ENCODE measurements at regions not wholly inside any gene's neighbourhood (a gene's known extent, or its start where the extent isn't known, plus 50 kb on each side); places are given as distances from the start of the nearest gene placed in this dataset.

DNA sequence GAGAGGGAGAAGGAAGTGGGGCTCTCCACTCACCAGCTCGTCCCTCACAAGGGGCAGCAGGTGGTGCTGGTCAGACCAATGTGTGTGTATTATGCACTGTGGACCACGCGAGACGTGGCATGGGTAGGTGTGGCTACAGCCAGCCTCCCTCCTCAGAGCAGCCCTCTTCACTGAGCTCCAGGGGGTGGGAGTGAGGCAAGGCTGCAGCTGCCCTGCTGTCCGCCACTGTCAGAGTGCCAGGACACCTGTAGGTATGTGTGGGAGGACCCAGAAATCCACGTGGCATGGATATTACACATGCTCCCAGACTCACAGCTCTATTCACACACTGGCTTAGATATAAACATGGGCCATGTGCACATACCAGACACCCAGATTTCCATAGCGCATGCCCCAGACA is 90.3 kb downstream of the VEGFA start:
- TF ChIP-seq FOXK2 (IDR thresholded peaks at IDR 0.05) = no peak
- no peak for TF ChIP-seq FOXA1 (IDR thresholded peaks at IDR 0.05)
- TF ChIP-seq HDGF (IDR thresholded peaks at IDR 0.05; ENCODE audit: borderline replicate concordance) = no peak
- TF ChIP-seq L3MBTL2 (conservative IDR thresholded peaks at IDR 0.05) = no peak
- no peak for TF ChIP-seq SUZ12 (IDR thresholded peaks at IDR 0.05)
- TF ChIP-seq NFRKB (IDR thresholded peaks at IDR 0.05) = no peak
- no peak for TF ChIP-seq CTBP1 (IDR thresholded peaks at IDR 0.05; ENCODE audit: borderline replicate concordance)
- TF ChIP-seq SP1 (IDR thresholded peaks at IDR 0.05) = no peak
- TF ChIP-seq, protein P1, sequence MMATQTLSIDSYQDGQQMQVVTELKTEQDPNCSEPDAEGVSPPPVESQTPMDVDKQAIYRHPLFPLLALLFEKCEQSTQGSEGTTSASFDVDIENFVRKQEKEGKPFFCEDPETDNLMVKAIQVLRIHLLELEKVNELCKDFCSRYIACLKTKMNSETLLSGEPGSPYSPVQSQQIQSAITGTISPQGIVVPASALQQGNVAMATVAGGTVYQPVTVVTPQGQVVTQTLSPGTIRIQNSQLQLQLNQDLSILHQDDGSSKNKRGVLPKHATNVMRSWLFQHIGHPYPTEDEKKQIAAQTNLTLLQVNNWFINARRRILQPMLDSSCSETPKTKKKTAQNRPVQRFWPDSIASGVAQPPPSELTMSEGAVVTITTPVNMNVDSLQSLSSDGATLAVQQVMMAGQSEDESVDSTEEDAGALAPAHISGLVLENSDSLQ (IDR thresholded peaks at IDR 0.05) = no peak
- TF ChIP-seq ARNT (IDR thresholded peaks at IDR 0.05) = no peak
